ENCODE measurements at regions not wholly inside any gene's neighbourhood (a gene's known extent, or its start where the extent isn't known, plus 50 kb on each side); places are given as distances from the start of the nearest gene placed in this dataset.
A peak's percentile ranks its signal among the peaks of the same experiment; 100 is the strongest.
"Not testable (repeated sequence)": the region's sequence is repeated elsewhere in the genome, so short reads cannot be mapped to it uniquely, and the experiment has no call there.

- DNase-seq (ENCODE audit: low read depth): no peak
Measured at GRCh38 chr4:72875545-72875944, 194.0 kb downstream of the COX18 start.

GRCh38 chr4:72875138-72875537 lies 194.4 kb downstream of the COX18 start:
- DNase-seq (ENCODE audit: low read depth): no peak

- DNase-seq (ENCODE audit: low read depth): peak; percentile 50
Measured at GRCh38 chr4:72864898-72865297, 204.6 kb downstream of the COX18 start.

- not testable (repeated sequence) for DNase-seq (ENCODE audit: low read depth)
Measured at GRCh38 chr4:72864277-72864676, 205.2 kb downstream of the COX18 start.

GRCh38 chr4:72860766-72861165 lies 208.8 kb downstream of the COX18 start:
- peak; percentile 58 for DNase-seq (ENCODE audit: low read depth)

GRCh38 chr4:72858328-72858727 lies 211.2 kb downstream of the COX18 start:
- peak; percentile 94 for DNase-seq (ENCODE audit: low read depth)

- DNase-seq (ENCODE audit: low read depth): peak; percentile 50
Measured at GRCh38 chr4:72857787-72858186, 211.7 kb downstream of the COX18 start.

GRCh38 chr4:72857216-72857615 lies 212.3 kb downstream of the COX18 start:
- no peak for DNase-seq (ENCODE audit: low read depth)

- DNase-seq (ENCODE audit: low read depth): peak; percentile 27
Measured at GRCh38 chr4:72846280-72847111, 223.0 kb downstream of the COX18 start.

- DNase-seq (ENCODE audit: low read depth): peak; percentile 72
Measured at GRCh38 chr4:72843466-72843865, 226.1 kb downstream of the COX18 start.

- peak; percentile 38 for DNase-seq (ENCODE audit: low read depth)
Measured at GRCh38 chr4:72842323-72842722, 227.2 kb downstream of the COX18 start.

GRCh38 chr4:72840166-72840565 lies 229.3 kb downstream of the COX18 start:
- DNase-seq (ENCODE audit: low read depth): peak; percentile 30

GRCh38 chr4:72828864-72829263 lies 240.7 kb downstream of the COX18 start:
- no peak for DNase-seq (ENCODE audit: low read depth)

- DNase-seq (ENCODE audit: low read depth): no peak
Measured at GRCh38 chr4:72827968-72828367, 241.5 kb downstream of the COX18 start.

- no peak for DNase-seq (ENCODE audit: low read depth)
Measured at GRCh38 chr4:72820107-72820506, 249.4 kb downstream of the COX18 start.

GRCh38 chr4:72817012-72817411 lies 248.0 kb upstream of the ADAMTS3 start:
- DNase-seq (ENCODE audit: low read depth): peak; percentile 82

- DNase-seq (ENCODE audit: low read depth): no peak
Measured at GRCh38 chr4:72814241-72814640, 245.2 kb upstream of the ADAMTS3 start.

GRCh38 chr4:72809208-72809607 lies 240.2 kb upstream of the ADAMTS3 start:
- DNase-seq (ENCODE audit: low read depth): peak; percentile 23

GRCh38 chr4:72805284-72805683 lies 236.3 kb upstream of the ADAMTS3 start:
- DNase-seq (ENCODE audit: low read depth): no peak

GRCh38 chr4:72797486-72797885 lies 228.5 kb upstream of the ADAMTS3 start:
- no peak for DNase-seq (ENCODE audit: low read depth)

- peak; percentile 55 for DNase-seq (ENCODE audit: low read depth)
Measured at GRCh38 chr4:72791054-72791453, 222.0 kb upstream of the ADAMTS3 start.

- peak; percentile 18 for DNase-seq (ENCODE audit: low read depth)
Measured at GRCh38 chr4:72786401-72786990, 217.5 kb upstream of the ADAMTS3 start.

GRCh38 chr4:72779241-72779640 lies 210.2 kb upstream of the ADAMTS3 start:
- peak; percentile 83 for DNase-seq (ENCODE audit: low read depth)

GRCh38 chr4:72777436-72777835 lies 208.4 kb upstream of the ADAMTS3 start:
- no peak for DNase-seq (ENCODE audit: low read depth)

All from EH (cell line).